Activated CD8-positive, alpha-beta memory T cell treated with anti-CD3 and anti-CD28 coated beads, Interleukin-2, amount 50 U/mL, for 4 hours (primary cell): ENCODE measurements at regions not wholly inside any gene's neighbourhood (a gene's known extent, or its start where the extent isn't known, plus 50 kb on each side); places are given as distances from the start of the nearest gene placed in this dataset.
"Not testable (repeated sequence)": the region's sequence is repeated elsewhere in the genome, so short reads cannot be mapped to it uniquely, and the experiment has no call there.

Experiments
- DNase-seq: peaks from one replicate; pipeline ENCODE4 v3.0.0-alpha.2; 2020

GRCh38 chr18:1585881-1586488 is 681.3 kb downstream of the ADCYAP1 start:
- no peak for DNase-seq

GRCh38 chr18:1593091-1593490 is 688.4 kb downstream of the ADCYAP1 start:
- DNase-seq: no peak

- DNase-seq: no peak
Measured at GRCh38 chr18:1595195-1595594, 690.5 kb downstream of the ADCYAP1 start.

- no peak for DNase-seq
Measured at GRCh38 chr18:1599196-1599595, 694.5 kb downstream of the ADCYAP1 start.

GRCh38 chr18:1604751-1605150 is 700.1 kb downstream of the ADCYAP1 start:
- DNase-seq: no peak

GRCh38 chr18:1618364-1618763 is 713.7 kb downstream of the ADCYAP1 start:
- no peak for DNase-seq

- no peak for DNase-seq
Measured at GRCh38 chr18:1619507-1619906, 714.8 kb downstream of the ADCYAP1 start.

GRCh38 chr18:1624612-1625011 is 719.9 kb downstream of the ADCYAP1 start:
- DNase-seq: no peak

GRCh38 chr18:1627494-1627893 is 722.8 kb downstream of the ADCYAP1 start:
- DNase-seq: no peak

GRCh38 chr18:1648712-1649111 is 744.0 kb downstream of the ADCYAP1 start:
- DNase-seq: no peak

- DNase-seq: no peak
Measured at GRCh38 chr18:1652018-1652417, 747.3 kb downstream of the ADCYAP1 start.

- DNase-seq: no peak
Measured at GRCh38 chr18:1653873-1654272, 749.2 kb downstream of the ADCYAP1 start.

GRCh38 chr18:1657876-1658275 is 753.2 kb downstream of the ADCYAP1 start:
- DNase-seq: no peak

GRCh38 chr18:1658908-1659566 is 754.4 kb downstream of the ADCYAP1 start:
- no peak for DNase-seq

GRCh38 chr18:1663879-1664705 is 759.4 kb downstream of the ADCYAP1 start:
- no peak for DNase-seq

GRCh38 chr18:1665079-1665478 is 760.4 kb downstream of the ADCYAP1 start:
- DNase-seq: no peak

- no peak for DNase-seq
Measured at GRCh38 chr18:1668279-1668678, 763.6 kb downstream of the ADCYAP1 start.

GRCh38 chr18:1671710-1672109 is 767.0 kb downstream of the ADCYAP1 start:
- not testable (repeated sequence) for DNase-seq

GRCh38 chr18:1676387-1676786 is 771.7 kb downstream of the ADCYAP1 start:
- no peak for DNase-seq

GRCh38 chr18:1680108-1680507 is 775.4 kb downstream of the ADCYAP1 start:
- DNase-seq: no peak

- no peak for DNase-seq
Measured at GRCh38 chr18:1691863-1692262, 787.2 kb downstream of the ADCYAP1 start.

GRCh38 chr18:1708006-1708405 is 803.3 kb downstream of the ADCYAP1 start:
- DNase-seq: no peak

GRCh38 chr18:1710114-1710513 is 805.4 kb downstream of the ADCYAP1 start:
- DNase-seq: no peak

GRCh38 chr18:1732143-1732542 is 827.5 kb downstream of the ADCYAP1 start:
- no peak for DNase-seq
